OCI-LY7 (cell line): ENCODE measurements at regions not wholly inside any gene's neighbourhood (a gene's known extent, or its start where the extent isn't known, plus 50 kb on each side); places are given as distances from the start of the nearest gene placed in this dataset.

Source experiments
- EZH2phosphoT487 ChIP-seq: fragments of 200-600 bp; sonication (generic); IDR thresholded peaks from 2 replicates; pipeline ENCODE4 v1.6.1; 2018; ENCODE audit warnings: low read depth, borderline replicate concordance, mild to moderate bottlenecking, mixed run types, antibody characterized with exemption, low read length, moderate library complexity, mixed read lengths
- TF ChIP-seq, protein P1 (sequence below): fragments of 200-600 bp; sonication (generic); conservative IDR thresholded peaks from 2 replicates; pipeline ENCODE4 v1.5.1; 2014; ENCODE audit warnings: mild to moderate bottlenecking, antibody characterized with exemption, low read length, moderate library complexity, mixed read lengths

DNA sequence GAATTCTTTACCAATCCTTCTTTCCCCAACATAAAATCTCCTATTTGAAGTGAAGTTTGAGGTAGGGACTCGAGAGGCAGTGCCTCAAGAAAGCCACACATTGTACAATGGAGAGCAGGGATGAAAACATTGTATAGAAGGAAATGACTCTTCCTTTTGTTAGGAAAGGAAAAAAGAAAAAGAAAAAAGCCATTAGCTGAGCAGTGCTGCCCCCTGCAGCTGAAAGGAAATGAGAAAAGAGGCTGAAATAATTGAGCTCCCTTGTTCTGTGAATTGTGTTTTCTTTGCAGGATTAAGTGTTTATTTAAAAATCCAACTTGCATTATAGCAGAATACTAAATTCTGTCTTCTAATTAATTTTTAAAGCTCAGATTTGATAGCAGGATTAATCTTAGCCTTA, 162.9 kb upstream of the SASH1 start:
- TF ChIP-seq, protein P1, sequence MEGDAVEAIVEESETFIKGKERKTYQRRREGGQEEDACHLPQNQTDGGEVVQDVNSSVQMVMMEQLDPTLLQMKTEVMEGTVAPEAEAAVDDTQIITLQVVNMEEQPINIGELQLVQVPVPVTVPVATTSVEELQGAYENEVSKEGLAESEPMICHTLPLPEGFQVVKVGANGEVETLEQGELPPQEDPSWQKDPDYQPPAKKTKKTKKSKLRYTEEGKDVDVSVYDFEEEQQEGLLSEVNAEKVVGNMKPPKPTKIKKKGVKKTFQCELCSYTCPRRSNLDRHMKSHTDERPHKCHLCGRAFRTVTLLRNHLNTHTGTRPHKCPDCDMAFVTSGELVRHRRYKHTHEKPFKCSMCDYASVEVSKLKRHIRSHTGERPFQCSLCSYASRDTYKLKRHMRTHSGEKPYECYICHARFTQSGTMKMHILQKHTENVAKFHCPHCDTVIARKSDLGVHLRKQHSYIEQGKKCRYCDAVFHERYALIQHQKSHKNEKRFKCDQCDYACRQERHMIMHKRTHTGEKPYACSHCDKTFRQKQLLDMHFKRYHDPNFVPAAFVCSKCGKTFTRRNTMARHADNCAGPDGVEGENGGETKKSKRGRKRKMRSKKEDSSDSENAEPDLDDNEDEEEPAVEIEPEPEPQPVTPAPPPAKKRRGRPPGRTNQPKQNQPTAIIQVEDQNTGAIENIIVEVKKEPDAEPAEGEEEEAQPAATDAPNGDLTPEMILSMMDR, result peak; percentile 71
- TF ChIP-seq EZH2phosphoT487, result no peak
